ENCODE measurements at regions not wholly inside any gene's neighbourhood (a gene's known extent, or its start where the extent isn't known, plus 50 kb on each side); places are given as distances from the start of the nearest gene placed in this dataset.
"Not testable (repeated sequence)": the region's sequence is repeated elsewhere in the genome, so short reads cannot be mapped to it uniquely, and the experiment has no call there.

DNA sequence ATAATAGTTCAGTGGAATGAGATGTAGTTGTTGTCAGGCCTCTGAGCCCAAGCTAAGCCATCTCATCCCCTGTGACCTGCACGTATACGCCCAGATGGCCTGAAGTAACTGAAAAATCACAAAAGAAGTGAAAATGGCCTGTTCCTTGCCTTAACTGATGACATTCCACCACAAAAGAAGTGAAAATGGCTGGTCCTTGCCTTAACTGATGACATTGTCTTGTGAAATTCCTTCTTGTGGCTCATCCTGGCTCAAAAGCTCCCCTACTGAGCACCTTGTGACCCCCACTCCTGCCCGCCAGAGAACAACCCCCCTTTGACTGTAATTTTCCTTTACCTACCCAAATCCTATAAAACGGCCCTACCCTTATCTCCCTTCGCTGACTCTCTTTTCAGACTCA, 361.4 kb upstream of the ARRDC3 start:
- DNase-seq = not testable (repeated sequence)

DNA sequence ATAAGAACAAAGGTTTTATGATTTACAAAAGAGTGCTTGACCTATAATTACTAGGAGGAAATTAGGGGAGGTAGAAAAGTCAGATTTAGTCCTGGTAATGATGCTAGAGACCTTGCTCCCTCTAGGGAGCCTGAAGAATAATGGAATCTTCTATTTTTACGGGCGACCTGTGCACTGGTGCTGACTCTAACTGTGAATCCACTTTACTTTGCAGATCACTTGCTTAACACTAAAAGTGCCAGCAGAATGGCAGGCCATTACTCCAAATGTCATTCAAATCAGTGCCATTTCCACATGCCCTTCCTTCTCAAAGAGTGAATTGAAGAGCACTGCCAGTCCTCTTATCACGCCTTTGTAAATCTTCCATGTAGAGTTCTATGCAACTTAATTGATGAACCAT, 359.4 kb upstream of the ARRDC3 start:
- no peak for DNase-seq

DNA sequence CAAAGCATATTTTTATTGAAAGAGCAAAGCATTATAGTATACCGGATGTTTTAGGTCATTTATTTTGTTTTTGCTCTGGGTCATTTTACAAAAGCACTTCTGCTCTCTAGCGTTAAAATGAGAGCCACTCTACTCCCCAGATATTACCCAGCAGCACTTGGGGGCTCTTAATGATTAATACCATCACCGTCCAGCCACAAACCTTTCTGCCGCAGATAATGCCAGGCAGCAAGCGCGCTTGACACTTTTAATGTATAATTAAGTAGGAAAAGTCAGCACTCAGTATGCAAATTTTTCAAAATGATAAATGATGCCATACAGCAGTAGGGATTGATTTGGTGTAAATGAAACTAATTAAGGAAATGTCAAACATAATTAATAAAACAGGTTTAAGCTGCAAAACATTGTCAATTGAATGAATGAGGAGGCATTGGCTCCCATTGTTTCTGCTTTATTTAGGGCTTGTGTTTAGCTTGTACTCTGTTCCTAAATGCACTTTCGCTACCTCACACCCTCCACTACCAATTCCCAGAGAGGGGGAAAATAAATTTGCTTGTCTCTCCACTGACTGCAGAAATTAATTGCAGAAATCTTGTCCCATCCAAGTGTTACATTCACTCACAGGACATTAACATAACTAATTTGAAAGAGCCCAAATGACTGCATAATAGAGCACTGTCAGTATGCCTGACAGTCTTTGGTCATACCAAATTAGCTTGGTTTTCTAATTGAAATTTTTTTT, 358.8 kb upstream of the ARRDC3 start:
- DNase-seq = no peak

- DNase-seq = no peak
Observed at GRCh38 chr5:91730026-91730425, 346.9 kb upstream of the ARRDC3 start.

- no peak for DNase-seq
Observed at GRCh38 chr5:91727463-91727862, 344.3 kb upstream of the ARRDC3 start.

DNA sequence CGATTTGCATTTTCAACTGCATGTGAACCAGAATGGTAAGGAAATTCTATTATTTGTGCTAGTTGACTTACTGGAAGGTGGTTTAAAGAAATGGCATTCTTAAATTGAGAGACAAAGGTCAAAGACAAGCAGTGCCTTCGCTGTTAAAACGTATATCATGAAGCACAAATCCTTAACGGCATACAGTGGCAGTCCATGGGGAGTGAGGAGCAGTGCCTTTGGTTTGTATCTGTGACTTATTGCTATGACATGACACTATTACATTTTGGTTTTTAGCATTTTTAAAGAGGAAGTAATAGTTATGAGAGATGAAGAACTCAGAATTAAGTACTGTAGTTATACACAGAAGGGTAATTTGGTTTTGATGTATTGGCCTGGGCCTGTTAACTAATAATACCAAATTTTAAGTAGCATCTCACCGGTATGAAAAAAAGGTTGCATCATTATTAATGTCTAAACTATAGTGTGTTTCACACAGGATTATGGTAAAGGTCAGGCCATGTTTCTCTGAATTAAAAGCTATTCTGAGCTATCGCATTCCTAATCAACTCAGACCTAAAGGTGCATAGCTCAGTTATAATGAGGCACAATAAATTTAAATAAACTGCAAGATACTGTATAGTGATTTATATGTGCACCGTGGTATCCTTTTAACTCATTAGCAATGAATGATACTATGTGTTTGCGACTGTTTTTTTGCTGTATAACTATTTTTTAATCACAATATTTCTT, 339.8 kb upstream of the ARRDC3 start:
- no peak for DNase-seq

DNA sequence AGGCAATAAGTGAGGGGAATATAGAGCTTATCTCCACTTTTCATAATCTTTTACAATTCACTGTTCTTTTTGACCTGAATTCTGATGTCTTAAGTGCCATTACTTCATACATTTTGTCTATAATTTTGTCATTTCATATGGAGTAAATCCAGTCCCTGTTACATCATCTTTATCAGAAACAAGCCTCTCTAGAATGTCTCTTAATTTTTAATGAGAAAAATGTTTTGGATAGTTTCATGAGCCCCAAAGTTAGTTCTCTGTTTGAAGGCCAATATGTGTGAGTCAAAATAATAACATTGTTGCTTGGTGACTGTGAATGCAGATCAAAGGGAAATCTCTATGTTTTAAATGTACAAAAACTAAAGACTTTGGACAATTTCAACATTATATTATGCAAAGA, 329.6 kb upstream of the ARRDC3 start:
- DNase-seq = no peak

DNA sequence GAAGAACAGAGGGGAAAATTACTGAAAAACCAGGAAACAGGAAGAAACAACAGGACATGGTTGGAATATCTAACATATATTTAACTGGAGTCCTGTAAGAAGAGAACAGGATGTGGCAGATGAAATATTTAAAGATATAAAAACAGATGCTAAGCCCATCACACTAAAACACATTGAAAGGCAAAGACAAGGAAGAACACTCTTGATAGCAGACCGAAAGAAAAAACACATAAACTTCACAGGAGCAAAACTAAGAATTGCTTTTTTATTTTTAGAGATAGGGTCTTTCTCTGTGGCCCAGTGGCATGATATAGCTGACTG, 324.4 kb upstream of the ARRDC3 start:
- DNase-seq = no peak

GRCh38 chr5:91706785-91707520, 323.8 kb upstream of the ARRDC3 start:
- DNase-seq = no peak

DNA sequence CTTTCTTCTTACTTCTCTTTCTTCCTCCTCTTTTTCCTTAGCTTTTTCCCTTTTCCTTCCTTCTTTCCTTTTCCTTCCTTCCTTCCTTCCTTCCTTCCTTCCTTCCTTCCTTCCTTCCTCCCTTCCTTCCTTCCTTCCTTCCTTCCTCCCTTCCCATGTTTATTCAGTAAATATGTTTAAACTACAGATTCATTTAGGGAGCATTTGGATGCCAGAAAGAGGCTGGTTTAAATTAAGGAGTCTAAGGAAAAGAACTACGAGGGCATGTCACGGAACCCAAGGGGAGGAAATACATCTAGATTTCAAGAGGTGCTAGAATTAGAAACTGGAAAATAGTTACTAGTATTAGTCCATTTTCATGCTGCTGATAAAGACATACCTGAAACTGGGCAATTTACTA, 320.0 kb upstream of the ARRDC3 start:
- no peak for DNase-seq

DNA sequence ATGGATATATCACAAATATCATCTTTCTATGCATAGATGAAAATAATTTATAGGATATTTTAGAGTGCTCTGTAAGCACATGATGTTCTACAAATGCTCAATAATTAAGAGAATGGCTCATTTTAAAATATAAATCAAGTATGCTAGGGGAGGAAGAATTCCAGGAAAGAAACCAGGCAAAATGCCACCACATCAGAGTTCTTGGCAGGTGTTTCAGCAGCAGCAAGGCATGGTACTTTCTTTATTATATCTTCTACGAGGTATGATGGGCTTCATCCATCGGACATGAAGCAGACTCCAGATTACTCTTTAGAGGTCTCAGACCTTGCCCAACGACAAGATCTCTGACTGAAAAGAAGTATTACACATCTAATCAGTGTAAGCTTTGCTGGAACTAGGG, 316.3 kb upstream of the ARRDC3 start:
- no peak for DNase-seq

DNA sequence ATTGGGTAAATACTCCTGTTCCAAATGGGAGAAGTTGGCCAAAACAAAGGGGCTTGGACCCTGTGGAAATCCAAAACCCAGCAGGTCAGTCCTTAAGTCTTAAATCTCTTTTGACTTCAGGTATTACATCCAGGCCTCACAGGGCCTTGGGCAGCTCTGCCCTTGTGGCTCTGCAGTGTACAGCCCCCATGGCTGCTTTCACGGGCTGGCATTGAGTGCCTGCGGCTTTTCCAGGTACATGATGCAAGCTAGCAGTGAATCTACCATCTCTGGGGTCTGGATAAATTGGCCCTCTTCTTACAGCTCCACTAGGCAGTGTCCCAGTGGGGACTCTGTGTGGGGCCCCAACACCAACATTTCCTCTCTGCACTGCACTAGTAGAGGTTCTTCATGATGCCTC, 308.5 kb upstream of the ARRDC3 start:
- DNase-seq = no peak

- DNase-seq = peak; percentile 25 to 29
Observed at GRCh38 chr5:91690921-91691320, 307.8 kb upstream of the ARRDC3 start.

GRCh38 chr5:91687430-91687829, 304.3 kb upstream of the ARRDC3 start:
- no peak for DNase-seq

DNA sequence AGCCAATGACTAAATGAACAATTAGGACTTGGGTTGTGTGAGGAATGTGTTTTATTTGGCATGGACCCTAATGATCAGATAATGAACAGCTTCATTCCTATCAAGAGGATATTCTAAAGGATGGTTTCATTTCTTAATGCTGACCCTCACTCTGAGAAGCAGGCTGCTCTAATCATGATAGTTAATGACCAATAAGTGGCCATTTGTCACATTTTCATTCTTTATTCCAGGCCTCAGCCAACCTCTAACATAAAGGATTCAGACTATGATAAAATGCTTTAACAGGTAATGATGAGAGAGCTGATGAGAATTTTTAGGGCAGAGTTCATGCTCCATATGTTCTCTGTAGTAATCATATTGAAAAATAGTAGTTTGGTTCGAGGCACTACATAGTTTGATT, 301.5 kb upstream of the ARRDC3 start:
- DNase-seq = no peak

- DNase-seq = no peak
Observed at GRCh38 chr5:91670563-91670962, 287.4 kb upstream of the ARRDC3 start.

DNA sequence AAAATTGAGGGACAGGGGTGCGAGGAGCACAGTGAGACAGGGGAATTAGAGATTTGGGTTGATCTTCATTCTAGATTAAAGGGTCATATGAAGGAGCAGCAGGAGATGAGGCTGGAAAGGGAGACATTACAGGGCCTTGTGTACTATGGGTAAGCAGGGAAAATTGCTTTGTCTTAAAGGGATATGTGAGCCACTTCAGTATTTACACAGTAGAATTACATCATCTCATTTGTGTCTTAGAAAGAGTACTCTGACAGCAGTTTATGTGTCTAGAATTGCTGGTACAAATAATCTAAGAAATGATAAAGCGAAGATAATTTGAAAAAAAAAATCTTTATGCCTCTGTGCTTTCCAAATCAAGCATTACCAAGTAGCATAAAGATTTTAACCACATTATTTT, 287.0 kb upstream of the ARRDC3 start:
- DNase-seq = no peak

GRCh38 chr5:91668261-91668660, 285.1 kb upstream of the ARRDC3 start:
- no peak for DNase-seq

DNA sequence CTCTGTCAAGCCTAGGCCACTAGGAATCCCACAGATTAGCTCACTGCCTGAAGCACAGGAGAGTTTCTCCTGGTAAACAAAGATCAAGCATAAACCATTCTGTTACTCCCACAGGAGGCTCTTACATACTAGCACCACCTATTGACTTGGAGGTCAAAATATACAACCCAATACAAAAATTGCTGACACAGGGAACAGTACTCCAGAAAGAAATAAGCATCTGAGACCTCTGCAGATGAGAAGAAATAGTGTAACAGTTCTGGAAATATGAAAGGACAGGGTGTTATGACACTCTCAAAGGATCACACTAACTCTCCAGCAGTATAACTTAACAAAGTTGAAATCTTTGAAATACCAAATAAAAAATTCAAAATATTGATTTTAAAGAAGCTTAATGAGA, 269.6 kb upstream of the ARRDC3 start:
- DNase-seq = no peak

DNA sequence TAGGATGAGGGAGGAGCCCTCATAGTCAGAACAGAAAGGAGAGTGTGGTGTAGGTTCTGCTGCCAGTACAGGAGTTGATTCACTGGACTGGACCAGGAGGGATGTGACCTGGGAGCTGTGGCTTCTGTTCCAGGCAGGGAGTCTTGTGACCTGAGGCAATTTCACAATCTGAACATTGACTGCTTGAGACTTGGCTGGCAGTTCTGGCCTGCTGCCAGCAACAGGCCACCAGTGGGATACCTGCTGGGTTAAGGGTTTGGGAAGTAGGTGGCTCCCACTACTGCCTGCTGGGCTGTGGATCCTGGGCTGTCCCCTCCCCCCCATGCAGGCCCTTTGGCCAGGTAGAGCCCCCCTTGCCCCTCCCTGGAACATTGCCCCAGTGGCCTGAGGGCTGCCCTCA, 268.6 kb upstream of the ARRDC3 start:
- DNase-seq = no peak

- no peak for DNase-seq
Observed at GRCh38 chr5:91645347-91645746, 262.2 kb upstream of the ARRDC3 start.

GRCh38 chr5:91643797-91644196, 260.7 kb upstream of the ARRDC3 start:
- no peak for DNase-seq

- no peak for DNase-seq
Observed at GRCh38 chr5:91642581-91642980, 259.5 kb upstream of the ARRDC3 start.

DNA sequence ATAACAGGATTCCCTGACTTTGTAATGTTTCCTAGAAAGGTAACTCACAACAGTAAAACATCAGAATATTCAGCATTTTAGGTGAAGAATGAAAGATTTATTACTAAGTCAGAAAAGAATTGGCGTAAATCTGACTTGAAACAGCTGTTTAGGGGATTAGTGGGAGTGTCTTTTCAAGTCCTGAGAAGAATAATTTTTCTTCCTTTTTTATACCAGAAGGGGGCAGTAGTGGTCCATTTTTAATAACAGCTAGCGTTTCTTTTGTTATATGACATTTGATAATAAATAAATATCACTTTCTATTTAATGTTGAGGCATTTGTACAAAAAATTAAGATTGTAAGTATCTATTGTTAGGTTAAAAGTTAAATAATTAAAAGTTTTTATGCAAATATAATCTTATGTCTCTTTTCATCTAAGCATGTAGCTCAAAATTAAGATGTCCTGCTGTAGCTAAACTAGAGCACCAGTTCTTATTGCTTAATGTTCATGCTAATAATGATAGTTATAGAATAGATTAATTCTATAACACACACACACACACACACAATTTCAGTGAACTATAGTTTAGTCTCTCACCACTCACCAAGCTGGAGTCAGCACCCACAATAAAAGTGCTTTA, 258.7 kb upstream of the ARRDC3 start:
- DNase-seq = peak; percentile 49 to 80
